GM21786 (cell line): ENCODE measurements at regions not wholly inside any gene's neighbourhood (a gene's known extent, or its start where the extent isn't known, plus 50 kb on each side); places are given as distances from the start of the nearest gene placed in this dataset.

ENCODE experiments used
- ATAC-seq: cut with Tn5 transposase; IDR thresholded peaks from one replicate; pipeline ENCODE4 v1.9.1; 2021; ENCODE audit not compliant: unreplicated experiment

DNA sequence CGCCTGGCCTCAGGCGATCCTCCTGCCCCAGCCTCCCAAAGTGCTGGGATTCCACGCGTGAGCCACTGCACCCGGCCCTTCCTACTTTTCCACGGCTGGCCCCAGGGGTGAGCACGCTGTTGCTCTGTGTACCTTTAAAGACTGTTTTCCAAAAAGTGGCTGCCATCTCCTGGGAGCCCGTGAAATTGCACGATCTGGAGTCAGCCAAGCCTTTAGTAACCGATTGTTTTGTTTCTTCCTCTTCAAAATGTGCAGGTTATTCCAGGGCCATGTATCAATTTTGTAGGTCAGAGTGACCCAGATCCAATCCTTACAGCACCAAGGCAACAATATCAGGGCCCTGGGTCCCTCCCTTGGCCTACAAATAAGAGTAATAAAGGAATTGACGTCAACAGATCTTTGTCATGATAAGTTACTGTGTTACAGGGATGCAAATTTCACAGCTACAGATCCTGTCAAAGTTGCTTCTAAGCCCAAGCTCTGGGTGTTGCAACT lies 135.6 kb upstream of the ZNF236 start:
- peak; percentile 69 for ATAC-seq

DNA sequence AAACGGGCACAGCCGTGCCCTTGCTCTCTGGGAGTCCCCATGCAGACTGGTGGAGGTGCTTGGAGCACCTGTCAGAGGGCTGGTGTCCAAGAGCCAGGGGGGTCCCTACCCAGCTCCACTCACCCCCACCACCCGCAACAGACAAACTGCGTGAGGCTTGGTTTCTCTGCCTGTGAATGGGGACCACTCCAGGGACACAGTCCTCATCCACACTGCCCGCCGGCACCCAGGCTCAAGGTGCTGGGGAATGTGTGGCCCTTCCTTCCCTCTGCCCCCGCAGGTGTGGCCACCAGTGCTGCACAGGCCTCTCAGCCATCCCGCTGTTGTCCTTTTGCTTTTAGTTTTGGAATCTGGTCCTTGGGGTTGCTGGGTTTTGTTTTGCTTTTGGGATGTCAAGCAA lies 136.5 kb upstream of the ZNF236 start:
- no peak for ATAC-seq

DNA sequence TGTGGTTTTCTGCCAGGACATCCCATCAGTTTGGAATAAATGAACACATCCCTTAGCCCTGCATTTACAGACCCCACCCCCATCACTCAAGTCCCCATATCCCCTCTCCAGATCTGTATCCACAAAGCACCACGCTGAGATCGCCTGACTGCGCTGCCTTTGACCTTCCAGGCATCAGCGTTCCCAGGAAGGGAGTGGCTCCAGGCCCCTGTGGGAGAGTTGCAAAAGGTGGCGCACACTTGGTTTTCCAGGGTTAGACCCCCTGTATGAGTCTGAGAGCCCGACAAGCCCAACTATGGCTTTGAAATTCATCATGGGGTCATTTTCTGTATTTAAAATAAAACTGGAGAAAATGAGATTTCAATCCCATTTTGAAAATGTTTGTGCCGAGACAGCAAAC lies 137.0 kb upstream of the ZNF236 start:
- ATAC-seq, result no peak

DNA sequence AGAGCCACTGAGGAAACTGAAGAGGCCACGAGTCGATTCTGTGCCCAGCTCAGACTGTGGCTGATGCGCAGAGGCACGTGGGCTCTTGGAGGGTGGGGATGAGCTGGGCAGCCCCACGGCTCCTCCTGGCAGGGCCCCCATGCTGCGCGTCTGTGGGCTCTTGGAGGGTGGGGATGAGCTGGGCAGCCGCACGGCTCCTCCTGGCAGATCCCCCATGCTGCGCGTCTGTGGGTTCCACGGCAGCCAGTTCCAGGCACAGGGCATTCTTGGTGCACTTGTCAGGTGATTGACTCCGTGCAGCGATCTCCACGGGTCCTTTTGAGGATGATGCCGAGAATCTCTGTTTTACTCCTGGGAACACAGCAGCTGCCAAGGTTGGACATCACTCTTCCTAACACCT lies 138.1 kb upstream of the ZNF236 start:
- no peak for ATAC-seq

DNA sequence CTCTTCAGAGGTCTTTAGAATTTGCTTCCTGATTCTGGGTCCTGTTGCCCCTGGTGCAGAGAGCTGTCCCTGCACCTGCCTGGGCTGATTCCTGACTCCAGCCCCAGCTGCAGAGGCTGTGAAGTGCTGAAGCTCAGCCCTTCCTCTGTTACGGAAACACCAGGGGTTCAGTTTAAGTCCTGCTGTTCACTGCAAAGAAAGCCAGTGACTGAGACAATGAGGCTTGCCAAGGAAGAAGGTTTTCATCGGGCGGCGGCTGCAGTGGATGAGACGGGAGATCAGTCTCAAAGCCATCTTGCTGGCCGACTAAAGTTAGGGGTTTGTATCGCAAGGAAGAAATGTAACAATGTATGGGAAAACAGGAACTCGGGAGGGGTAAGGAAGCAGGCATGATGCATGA lies 142.4 kb upstream of the ZNF236 start:
- no peak for ATAC-seq

DNA sequence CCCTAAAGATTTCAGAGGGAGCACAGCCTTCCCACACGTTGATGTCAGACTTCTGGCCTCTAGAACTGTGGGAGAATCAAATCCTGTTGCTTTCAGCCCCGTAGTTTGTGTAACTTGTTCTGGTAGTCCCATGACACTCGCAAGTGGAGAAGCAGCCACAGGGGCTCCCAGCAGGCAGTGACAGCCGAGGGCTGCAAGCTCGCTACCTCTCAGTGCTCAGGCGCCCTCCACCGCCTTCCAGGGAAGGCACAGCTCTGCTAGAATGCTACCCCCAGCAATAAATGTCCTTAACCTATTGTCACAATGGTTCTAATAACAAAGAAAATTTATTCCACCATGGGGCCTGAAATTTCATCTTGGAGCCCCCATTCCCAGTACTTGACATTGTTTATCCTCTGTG lies 143.1 kb upstream of the ZNF236 start:
- ATAC-seq, result no peak

- ATAC-seq, result no peak
Observed at GRCh38 chr18:76678248-76678647, 144.1 kb upstream of the ZNF236 start.

GRCh38 chr18:76674596-76674995 lies 147.8 kb upstream of the ZNF236 start:
- ATAC-seq, result no peak

DNA sequence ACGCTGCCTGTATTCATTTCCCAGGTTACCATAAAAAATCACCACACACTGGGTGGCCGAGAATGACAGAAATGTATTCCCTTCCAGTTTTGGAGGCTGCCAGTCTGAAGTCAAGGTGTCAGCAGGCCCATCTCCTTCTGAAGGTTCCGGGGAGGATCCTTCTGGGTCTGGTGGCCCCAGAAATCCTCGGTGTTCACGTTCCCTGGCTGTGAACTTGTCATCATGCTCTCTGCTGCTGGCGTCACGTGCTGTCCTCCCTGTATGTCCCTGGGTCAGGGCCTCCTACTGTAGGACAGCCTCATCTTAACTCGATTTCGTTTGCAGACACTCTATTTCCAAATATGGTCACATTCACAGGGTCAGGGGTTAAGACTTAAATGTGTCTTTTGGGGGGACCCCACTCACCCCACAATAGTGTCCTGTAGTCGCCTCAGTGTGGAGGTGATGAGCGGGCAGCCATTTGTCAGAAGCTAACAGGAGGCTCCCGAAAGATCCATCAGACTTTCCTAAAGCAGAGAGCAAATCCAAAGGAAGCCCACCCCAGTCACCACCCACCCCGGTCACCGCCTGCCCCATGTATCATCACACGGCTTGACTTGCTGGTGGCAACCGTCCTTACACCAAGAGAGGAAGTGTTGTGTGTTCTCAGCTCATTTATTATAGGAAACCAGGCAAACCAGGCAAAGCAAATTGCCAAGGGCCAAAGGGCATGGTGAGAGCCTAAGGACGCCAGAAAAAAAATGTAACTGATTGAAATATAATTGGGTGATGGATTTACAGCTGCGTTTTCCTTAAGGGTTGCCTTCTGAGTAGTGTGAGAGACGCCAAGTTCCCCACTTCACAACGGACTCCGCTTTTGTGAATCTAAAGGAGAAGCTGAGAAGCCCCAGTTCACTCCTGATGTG lies 148.8 kb upstream of the ZNF236 start:
- no peak for ATAC-seq

- ATAC-seq, result no peak
Observed at GRCh38 chr18:76672627-76673026, 149.7 kb upstream of the ZNF236 start.

DNA sequence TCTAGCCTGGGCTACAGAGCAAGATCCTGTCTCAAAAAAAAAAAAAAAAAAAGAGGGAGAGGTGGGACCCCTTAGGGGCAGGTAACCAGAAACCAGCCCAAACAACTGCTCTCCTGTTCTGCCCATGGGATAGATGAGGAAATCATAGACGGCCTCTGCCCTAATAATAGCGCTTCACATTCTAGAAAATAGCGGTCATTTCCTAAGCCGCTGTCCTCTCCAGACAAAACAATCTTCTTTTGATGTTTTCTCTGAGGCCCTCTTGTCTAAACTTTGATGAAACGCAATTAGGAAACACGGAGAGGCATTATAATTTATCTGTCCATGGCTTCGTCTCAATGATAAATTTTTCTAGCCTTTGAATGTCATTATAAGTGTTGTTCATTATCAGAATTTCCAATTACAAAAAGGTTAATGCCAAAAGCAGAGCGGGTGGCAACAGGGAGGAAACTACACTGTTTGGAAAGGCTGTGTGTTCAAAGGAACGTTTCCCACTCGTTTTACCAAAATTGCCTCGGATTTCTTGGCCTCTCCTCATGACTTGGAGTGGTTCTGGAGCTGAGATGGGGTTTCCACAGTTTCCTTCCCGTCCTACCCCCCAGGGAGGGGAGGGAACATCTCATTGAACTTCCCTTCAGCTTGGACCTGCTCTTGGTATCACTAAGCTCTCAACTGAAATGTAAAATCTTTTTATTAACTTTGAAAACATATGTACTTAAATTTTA lies 151.6 kb upstream of the ZNF236 start:
- ATAC-seq, result no peak

DNA sequence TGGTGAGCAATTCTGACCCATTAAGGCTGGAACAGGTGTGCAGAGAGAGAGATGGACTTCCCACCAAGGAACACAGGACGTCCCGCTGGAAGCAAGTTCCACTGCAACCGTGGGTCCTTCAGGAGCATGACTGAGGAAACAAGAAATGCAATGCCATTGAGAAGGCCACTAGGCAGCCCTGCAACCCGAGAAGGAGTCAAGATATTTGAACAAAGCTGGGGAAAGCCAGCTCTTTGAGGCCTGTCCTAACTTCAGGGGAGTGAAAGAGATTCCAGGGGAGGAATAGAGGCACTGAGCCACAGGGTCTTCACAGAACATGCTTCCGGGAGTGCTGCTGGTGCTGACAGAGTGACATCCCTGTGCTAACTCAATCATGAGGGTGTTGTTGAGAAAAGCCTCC lies 153.8 kb upstream of the ZNF236 start:
- no peak for ATAC-seq

GRCh38 chr18:76668119-76668518 lies 154.2 kb upstream of the ZNF236 start:
- ATAC-seq, result no peak

GRCh38 chr18:76667603-76668002 lies 154.8 kb upstream of the ZNF236 start:
- no peak for ATAC-seq

GRCh38 chr18:76662626-76663025 lies 159.7 kb upstream of the ZNF236 start:
- ATAC-seq, result no peak

DNA sequence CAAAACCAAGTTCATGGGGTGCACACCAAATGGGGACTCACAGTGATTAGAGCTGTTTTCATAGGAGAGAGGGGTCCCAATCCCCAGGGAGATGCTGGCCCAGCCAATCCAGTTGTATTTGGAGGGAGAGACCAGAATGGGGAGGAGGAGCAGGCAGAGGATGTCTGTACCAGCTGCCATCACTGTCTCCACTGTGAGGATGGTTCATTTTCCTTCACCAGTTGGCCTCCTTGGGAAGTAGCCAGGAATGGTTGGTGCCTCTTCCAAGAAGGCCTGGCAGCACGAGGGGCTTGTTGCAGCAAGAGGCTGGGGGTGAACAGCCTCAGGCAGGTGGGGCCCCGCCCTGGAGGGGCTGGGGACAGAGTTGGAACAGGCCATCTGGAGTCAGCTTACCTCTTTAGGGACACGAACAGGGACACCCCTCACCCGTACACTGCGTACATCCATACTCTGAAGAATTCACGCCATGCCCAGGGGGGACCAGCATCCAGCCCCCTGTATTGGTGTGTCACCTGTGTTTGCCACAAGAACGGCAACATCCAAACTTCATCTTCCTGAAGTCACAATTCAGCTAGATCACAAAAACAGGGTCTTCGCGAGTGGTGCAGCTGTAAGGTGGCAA lies 161.7 kb upstream of the ZNF236 start:
- no peak for ATAC-seq

- ATAC-seq, result peak; percentile 53
Observed at GRCh38 chr18:76658627-76659026, 163.6 kb upstream of the ZNF516 start.

- no peak for ATAC-seq
Observed at GRCh38 chr18:76657911-76658470, 162.9 kb upstream of the ZNF516 start.

DNA sequence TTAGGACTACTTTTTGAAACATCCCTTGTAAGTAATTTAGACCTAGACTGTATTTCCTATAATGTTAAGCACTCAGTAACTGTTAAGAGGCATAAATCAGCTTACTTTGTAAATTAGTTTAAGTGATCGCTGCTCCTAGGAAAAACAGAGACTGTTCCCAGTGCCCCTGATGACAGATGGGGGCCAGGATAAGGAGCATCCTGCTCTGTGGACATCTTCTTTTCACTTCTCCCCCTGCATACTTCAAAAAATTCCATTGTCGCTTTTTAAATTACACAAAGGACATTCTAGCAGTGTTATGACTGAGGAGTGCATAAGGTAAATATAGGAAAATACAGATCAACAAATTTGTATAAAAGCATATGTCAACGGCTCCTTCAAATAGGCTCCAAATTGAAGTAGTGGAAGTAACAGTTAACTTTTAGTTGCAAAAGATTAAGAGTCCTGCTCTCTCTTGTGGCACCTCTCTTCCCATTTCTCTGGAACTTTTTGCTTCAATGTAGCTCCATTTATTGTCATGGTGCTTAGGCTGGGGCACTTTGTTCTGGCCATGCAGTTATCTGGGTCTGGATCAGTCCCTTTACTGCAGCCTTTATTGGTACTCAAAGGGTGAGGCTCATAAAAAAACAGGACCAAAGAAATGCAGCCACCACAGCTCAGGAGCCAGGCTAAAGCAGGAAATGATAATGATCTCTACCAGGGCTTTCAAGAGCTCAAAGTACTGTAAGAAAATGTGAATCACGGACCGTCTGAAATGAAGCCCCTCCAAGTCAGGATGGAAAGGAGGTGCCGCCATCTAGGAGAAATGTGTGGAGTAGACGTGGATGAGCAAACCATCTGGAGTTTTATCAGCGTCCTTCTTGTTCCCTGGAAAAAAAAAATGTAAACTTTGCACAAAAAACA lies 162.1 kb upstream of the ZNF516 start:
- no peak for ATAC-seq

GRCh38 chr18:76654577-76654976 lies 159.5 kb upstream of the ZNF516 start:
- ATAC-seq, result no peak
